C4-2B (cell line): ENCODE measurements at regions not wholly inside any gene's neighbourhood (a gene's known extent, or its start where the extent isn't known, plus 50 kb on each side); places are given as distances from the start of the nearest gene placed in this dataset.

Experiments used
- CTCF ChIP-seq: fragments of 450-650 bp; conservative IDR thresholded peaks from 2 replicates; pipeline ENCODE4 v1.5.1; 2017; ENCODE audit warnings: mild to moderate bottlenecking
- ZFX ChIP-seq: fragments of 450-650 bp; IDR thresholded peaks from 2 replicates; pipeline ENCODE4 v1.6.1; 2017

- TF ChIP-seq CTCF, result no peak
- no peak for TF ChIP-seq ZFX
These were observed 80.0 kb upstream of the ANKRD28 start for GRCh38 chr3:15877813-15878212.
